ENCODE measurements at regions not wholly inside any gene's neighbourhood (a gene's known extent, or its start where the extent isn't known, plus 50 kb on each side); places are given as distances from the start of the nearest gene placed in this dataset.

DNA sequence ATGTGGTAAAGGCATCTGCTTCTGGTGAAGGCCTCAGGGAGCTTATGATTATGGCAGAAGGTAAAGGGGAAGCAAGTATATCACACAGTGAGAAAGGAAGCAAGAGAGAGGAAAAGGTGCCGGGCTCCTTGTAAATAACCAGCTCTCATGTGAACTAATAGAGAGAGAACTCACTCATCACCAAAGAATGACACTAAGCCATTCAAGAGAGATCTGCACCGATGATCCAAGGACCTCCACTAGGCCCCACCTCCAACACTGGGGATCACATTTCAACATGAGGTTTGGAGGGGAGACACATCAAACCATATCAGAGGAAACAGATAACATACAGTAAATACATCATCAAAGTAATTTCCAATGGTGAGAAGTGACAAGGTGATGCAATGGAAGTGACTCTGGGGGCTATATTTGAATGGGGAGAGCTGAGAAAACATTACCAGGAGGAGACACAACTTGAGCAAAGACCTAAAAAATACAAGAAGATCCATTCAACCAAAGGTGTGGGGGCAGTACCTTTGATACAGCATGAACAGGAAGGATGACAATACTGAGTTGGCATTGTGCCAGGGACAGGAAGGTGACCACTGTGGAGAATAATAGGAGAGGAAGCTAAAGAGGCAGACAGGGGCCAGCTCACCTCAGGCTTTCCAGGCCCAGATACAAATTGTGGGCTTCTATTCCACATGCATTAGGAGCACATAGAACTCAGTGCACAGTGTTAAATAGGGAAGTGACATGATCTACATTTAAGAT lies 134.4 kb upstream of the GRIP1 start:
- TF ChIP-seq CTCF (tag by site-specific recombination; IDR thresholded peaks at IDR 0.05) (no peak), KLF9 (tag by site-specific recombination; IDR thresholded peaks at IDR 0.05; ENCODE audit: low read depth) (no peak), MZF1 (tag by site-specific recombination; IDR thresholded peaks at IDR 0.05; ENCODE audit: borderline replicate concordance) (no peak), ZNF121 (tag by site-specific recombination; IDR thresholded peaks at IDR 0.05) (no peak), KLF16 (tag by site-specific recombination; IDR thresholded peaks at IDR 0.05) (no peak; the same call in 1 of the 2 replicates), ATF2 (tag by site-specific recombination; IDR thresholded peaks at IDR 0.05; ENCODE audit: low read depth) (0 out of 2 replicates have a peak, but pooled peaks have one; percentile 30), ZNF629 (tag by site-specific recombination; IDR thresholded peaks at IDR 0.05) (peak; percentile 49; the same call in 1 of the 2 replicates), ZNF292 (tag by site-specific recombination; IDR thresholded peaks at IDR 0.05; ENCODE audit: borderline replicate concordance, low read depth) (no peak), ZIC2 (tag by site-specific recombination; IDR thresholded peaks at IDR 0.05) (no peak), PRDM10 (tag by site-specific recombination; IDR thresholded peaks at IDR 0.05) (peak; percentile 98), YY1 (tag by site-specific recombination; IDR thresholded peaks at IDR 0.05) (no peak), ZNF670 (tag by site-specific recombination; IDR thresholded peaks at IDR 0.05; ENCODE audit: low read depth) (no peak)
- TF ChIP-seq, protein P1, sequence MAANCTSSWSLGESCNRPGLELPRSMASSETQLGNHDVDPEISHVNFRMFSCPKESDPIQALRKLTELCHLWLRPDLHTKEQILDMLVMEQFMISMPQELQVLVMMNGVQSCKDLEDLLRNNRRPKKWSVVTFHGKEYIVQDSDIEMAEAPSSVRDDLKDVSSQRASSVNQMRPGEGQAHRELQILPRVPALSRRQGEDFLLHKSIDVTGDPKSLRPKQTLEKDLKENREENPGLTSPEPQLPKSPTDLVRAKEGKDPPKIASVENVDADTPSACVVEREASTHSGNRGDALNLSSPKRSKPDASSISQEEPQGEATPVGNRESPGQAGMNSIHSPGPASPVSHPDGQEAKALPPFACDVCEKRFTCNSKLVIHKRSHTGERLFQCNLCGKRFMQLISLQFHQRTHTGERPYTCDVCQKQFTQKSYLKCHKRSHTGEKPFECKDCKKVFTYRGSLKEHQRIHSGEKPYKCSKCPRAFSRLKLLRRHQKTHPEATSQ (tag by site-specific recombination; IDR thresholded peaks at IDR 0.05), result no peak
- TF ChIP-seq, protein P2, sequence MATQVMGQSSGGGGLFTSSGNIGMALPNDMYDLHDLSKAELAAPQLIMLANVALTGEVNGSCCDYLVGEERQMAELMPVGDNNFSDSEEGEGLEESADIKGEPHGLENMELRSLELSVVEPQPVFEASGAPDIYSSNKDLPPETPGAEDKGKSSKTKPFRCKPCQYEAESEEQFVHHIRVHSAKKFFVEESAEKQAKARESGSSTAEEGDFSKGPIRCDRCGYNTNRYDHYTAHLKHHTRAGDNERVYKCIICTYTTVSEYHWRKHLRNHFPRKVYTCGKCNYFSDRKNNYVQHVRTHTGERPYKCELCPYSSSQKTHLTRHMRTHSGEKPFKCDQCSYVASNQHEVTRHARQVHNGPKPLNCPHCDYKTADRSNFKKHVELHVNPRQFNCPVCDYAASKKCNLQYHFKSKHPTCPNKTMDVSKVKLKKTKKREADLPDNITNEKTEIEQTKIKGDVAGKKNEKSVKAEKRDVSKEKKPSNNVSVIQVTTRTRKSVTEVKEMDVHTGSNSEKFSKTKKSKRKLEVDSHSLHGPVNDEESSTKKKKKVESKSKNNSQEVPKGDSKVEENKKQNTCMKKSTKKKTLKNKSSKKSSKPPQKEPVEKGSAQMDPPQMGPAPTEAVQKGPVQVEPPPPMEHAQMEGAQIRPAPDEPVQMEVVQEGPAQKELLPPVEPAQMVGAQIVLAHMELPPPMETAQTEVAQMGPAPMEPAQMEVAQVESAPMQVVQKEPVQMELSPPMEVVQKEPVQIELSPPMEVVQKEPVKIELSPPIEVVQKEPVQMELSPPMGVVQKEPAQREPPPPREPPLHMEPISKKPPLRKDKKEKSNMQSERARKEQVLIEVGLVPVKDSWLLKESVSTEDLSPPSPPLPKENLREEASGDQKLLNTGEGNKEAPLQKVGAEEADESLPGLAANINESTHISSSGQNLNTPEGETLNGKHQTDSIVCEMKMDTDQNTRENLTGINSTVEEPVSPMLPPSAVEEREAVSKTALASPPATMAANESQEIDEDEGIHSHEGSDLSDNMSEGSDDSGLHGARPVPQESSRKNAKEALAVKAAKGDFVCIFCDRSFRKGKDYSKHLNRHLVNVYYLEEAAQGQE (tag by site-specific recombination; IDR thresholded peaks at IDR 0.05), result no peak
